ENCODE measurements at regions not wholly inside any gene's neighbourhood (a gene's known extent, or its start where the extent isn't known, plus 50 kb on each side); places are given as distances from the start of the nearest gene placed in this dataset.

GRCh38 chr9:7676609-7677156 lies 122.9 kb downstream of the DMAC1 start:
- no peak for DNase-seq (ENCODE audit: low read depth)
- no peak for FAIRE-seq
- H3K4me3 ChIP-seq (ENCODE audit: low read depth, low read length), result no peak overlapping the region
- no peaks in the 10 kb centered on the region for H3K27me3 ChIP-seq (ENCODE audit: control insufficient read depth, insufficient read depth, low read length)
- no peaks in the 10 kb centered on the region for H3K36me3 ChIP-seq (ENCODE audit: control insufficient read depth, insufficient read depth, low read length)
- no peak for TF ChIP-seq CTCF (IDR thresholded peaks at IDR 0.05; ENCODE audit: insufficient read depth, low read length, severe bottlenecking)

GRCh38 chr9:7671847-7672246 lies 127.7 kb downstream of the DMAC1 start:
- H3K4me3 ChIP-seq (ENCODE audit: low read depth, low read length), result no peak overlapping the region
- H3K36me3 ChIP-seq (ENCODE audit: control insufficient read depth, insufficient read depth, low read length), result no peaks in the 10 kb centered on the region
- DNase-seq (ENCODE audit: low read depth), result peak; percentile 88
- no peak for TF ChIP-seq CTCF (IDR thresholded peaks at IDR 0.05; ENCODE audit: insufficient read depth, low read length, severe bottlenecking)
- no peak for FAIRE-seq
- H3K27me3 ChIP-seq (ENCODE audit: control insufficient read depth, insufficient read depth, low read length), result no peaks in the 10 kb centered on the region

GRCh38 chr9:7668541-7668940 lies 131.0 kb downstream of the DMAC1 start:
- DNase-seq (ENCODE audit: low read depth) (no peak), FAIRE-seq (no peak)
- Histone ChIP-seq H3K27me3 (ENCODE audit: control insufficient read depth, insufficient read depth, low read length) (no peaks in the 10 kb centered on the region), H3K4me3 (ENCODE audit: low read depth, low read length) (no peak overlapping the region), H3K36me3 (ENCODE audit: control insufficient read depth, insufficient read depth, low read length) (no peaks in the 10 kb centered on the region)
- TF ChIP-seq CTCF (IDR thresholded peaks at IDR 0.05; ENCODE audit: insufficient read depth, low read length, severe bottlenecking), result no peak

GRCh38 chr9:7665874-7666273 lies 133.7 kb downstream of the DMAC1 start:
- DNase-seq (ENCODE audit: low read depth), result no peak
- Histone ChIP-seq H3K27me3 (ENCODE audit: control insufficient read depth, insufficient read depth, low read length) (no peaks in the 10 kb centered on the region), H3K4me3 (ENCODE audit: low read depth, low read length) (no peak overlapping the region), H3K36me3 (ENCODE audit: control insufficient read depth, insufficient read depth, low read length) (no peaks in the 10 kb centered on the region)
- no peak for TF ChIP-seq CTCF (IDR thresholded peaks at IDR 0.05; ENCODE audit: insufficient read depth, low read length, severe bottlenecking)
- FAIRE-seq, result no peak

GRCh38 chr9:7659766-7660165 lies 139.8 kb downstream of the DMAC1 start:
- H3K36me3 ChIP-seq (ENCODE audit: control insufficient read depth, insufficient read depth, low read length), result no peaks in the 10 kb centered on the region
- no peak overlapping the region for H3K4me3 ChIP-seq (ENCODE audit: low read depth, low read length)
- DNase-seq (ENCODE audit: low read depth) (no peak), FAIRE-seq (no peak)
- H3K27me3 ChIP-seq (ENCODE audit: control insufficient read depth, insufficient read depth, low read length), result no peaks in the 10 kb centered on the region
- TF ChIP-seq CTCF (IDR thresholded peaks at IDR 0.05; ENCODE audit: insufficient read depth, low read length, severe bottlenecking), result no peak

- no peaks in the 10 kb centered on the region for H3K27me3 ChIP-seq (ENCODE audit: control insufficient read depth, insufficient read depth, low read length)
- H3K36me3 ChIP-seq (ENCODE audit: control insufficient read depth, insufficient read depth, low read length), result no peaks in the 10 kb centered on the region
- no peak for TF ChIP-seq CTCF (IDR thresholded peaks at IDR 0.05; ENCODE audit: insufficient read depth, low read length, severe bottlenecking)
- DNase-seq (ENCODE audit: low read depth) (peak; percentile 29), FAIRE-seq (no peak)
- no peak overlapping the region for H3K4me3 ChIP-seq (ENCODE audit: low read depth, low read length)
Measured at GRCh38 chr9:7656636-7657035, 142.9 kb downstream of the DMAC1 start.
